Activated naive CD4-positive, alpha-beta T cell treated with anti-CD3 and anti-CD28 coated beads, Interleukin-2, amount 10 ng/mL, durations not matched to agents 7 days and 5 days (primary cell): ENCODE measurements at regions not wholly inside any gene's neighbourhood (a gene's known extent, or its start where the extent isn't known, plus 50 kb on each side); places are given as distances from the start of the nearest gene placed in this dataset.

Experiments
- CTCF ChIA-PET: fragments of 350-600 bp; sonication (Branson Sonifier 250); formaldehyde crosslinking; loops from one replicate; lab custom pipeline; 2021; ENCODE audit warnings: antibody characterized with exemption; lab: Charles Lee
- DNase-seq: peaks from one replicate; pipeline ENCODE4 v3.0.0-alpha.2; 2020
- H3K27ac Mint-ChIP-seq: one replicate; pipeline ENCODE4 v1.8.0; 2021; ENCODE audit warnings: mild to moderate bottlenecking, moderate library complexity, mixed read lengths
- H3K27me3 Mint-ChIP-seq: one replicate; pipeline ENCODE4 v1.8.0; 2021; ENCODE audit warnings: mild to moderate bottlenecking, mixed read lengths
- H3K36me3 Mint-ChIP-seq: one replicate; pipeline ENCODE4 v1.8.0; 2021; ENCODE audit warnings: mixed read lengths
- H3K4me1 Mint-ChIP-seq: one replicate; pipeline ENCODE4 v1.8.0; 2021; ENCODE audit warnings: mixed read lengths
- H3K4me3 Mint-ChIP-seq: one replicate; pipeline ENCODE4 v1.8.0; 2021; ENCODE audit warnings: mild to moderate bottlenecking, moderate library complexity, mixed read lengths
- H3K9me3 Mint-ChIP-seq: one replicate; pipeline ENCODE4 v1.8.0; 2021; ENCODE audit warnings: mixed read lengths

DNA sequence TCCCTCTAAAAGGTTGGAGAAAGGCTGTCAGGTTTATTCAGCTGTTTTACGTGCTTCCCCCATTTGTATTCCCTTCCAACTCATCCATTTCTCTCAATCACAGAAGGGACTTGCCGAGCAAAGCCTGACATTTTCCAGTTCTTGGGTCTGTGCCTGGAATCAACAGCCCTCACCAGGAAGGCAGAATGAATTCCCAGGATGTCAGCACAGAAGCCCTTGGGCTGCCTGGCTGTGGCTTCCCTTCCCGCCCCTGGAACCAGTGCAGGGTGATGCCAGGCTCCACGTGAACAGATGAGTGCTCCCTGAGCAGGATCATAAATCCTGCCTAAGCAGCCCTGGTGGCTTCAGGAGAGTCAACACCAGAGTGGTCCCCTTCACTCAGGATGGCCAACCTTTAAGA is 86.1 kb upstream of the CD83 start:
- Mint-ChIP-seq H3K27ac (no peak overlapping the region), H3K36me3 (no peaks in the 10 kb centered on the region), H3K4me1 (no peaks in the 10 kb centered on the region), H3K9me3 (no peaks in the 10 kb centered on the region), H3K27me3 (peaks cover 38% of the 10 kb centered on the region), H3K4me3 (no peak overlapping the region)
- CTCF ChIA-PET = interaction anchor here (1.3 kb wide), 1 partner anchor 15 kb away, joined by 5 read pairs; no protein-coding TSS in a partner anchor
- DNase-seq = no peak

GRCh38 chr6:14035071-14035847 is 82.3 kb upstream of the CD83 start:
- no peak overlapping the region for H3K27ac Mint-ChIP-seq
- no peak for DNase-seq
- no peaks in the 10 kb centered on the region for H3K36me3 Mint-ChIP-seq
- H3K27me3 Mint-ChIP-seq = peaks cover 33% of the 10 kb centered on the region
- no peaks in the 10 kb centered on the region for H3K4me1 Mint-ChIP-seq
- H3K4me3 Mint-ChIP-seq = no peak overlapping the region
- CTCF ChIA-PET = interaction anchor here (1.3 to 4.2 kb wide), 2 partner anchors 9 to 12 kb away, joined by 4 to 25 read pairs; no protein-coding TSS in a partner anchor
- H3K9me3 Mint-ChIP-seq = no peaks in the 10 kb centered on the region

- DNase-seq = no peak
- Mint-ChIP-seq H3K36me3 (no peaks in the 10 kb centered on the region), H3K27me3 (peaks cover 35% of the 10 kb centered on the region), H3K27ac (no peak overlapping the region), H3K9me3 (no peaks in the 10 kb centered on the region), H3K4me1 (no peaks in the 10 kb centered on the region), H3K4me3 (no peak overlapping the region)
- CTCF ChIA-PET = interaction anchor here (1.3 to 4.2 kb wide), 3 partner anchors 9 to 127 kb away, joined by 3 to 25 read pairs (median 4); no protein-coding TSS in a partner anchor
Measured at GRCh38 chr6:14035874-14036273, 81.7 kb upstream of the CD83 start.

GRCh38 chr6:14036911-14037310 is 80.7 kb upstream of the CD83 start:
- CTCF ChIA-PET = interaction anchor here (1.1 to 4.2 kb wide), 4 partner anchors 10 to 163 kb away, joined by 3 to 25 read pairs (median 4); no protein-coding TSS in a partner anchor
- no peaks in the 10 kb centered on the region for H3K9me3 Mint-ChIP-seq
- no peak overlapping the region for H3K4me3 Mint-ChIP-seq
- H3K27ac Mint-ChIP-seq = no peak overlapping the region
- H3K4me1 Mint-ChIP-seq = no peaks in the 10 kb centered on the region
- H3K36me3 Mint-ChIP-seq = no peaks in the 10 kb centered on the region
- peaks cover 30% of the 10 kb centered on the region for H3K27me3 Mint-ChIP-seq
- DNase-seq = no peak

- Mint-ChIP-seq H3K4me1 (no peaks in the 10 kb centered on the region), H3K27me3 (peaks cover 30% of the 10 kb centered on the region), H3K9me3 (no peaks in the 10 kb centered on the region), H3K4me3 (no peak overlapping the region), H3K36me3 (no peaks in the 10 kb centered on the region), H3K27ac (no peak overlapping the region)
- DNase-seq = no peak
- CTCF ChIA-PET = interaction anchor here (1.1 to 4.2 kb wide), 3 partner anchors 10 to 164 kb away, joined by 3 to 25 read pairs (median 4); no protein-coding TSS in a partner anchor
Measured at GRCh38 chr6:14037402-14038277, 79.9 kb upstream of the CD83 start.

DNA sequence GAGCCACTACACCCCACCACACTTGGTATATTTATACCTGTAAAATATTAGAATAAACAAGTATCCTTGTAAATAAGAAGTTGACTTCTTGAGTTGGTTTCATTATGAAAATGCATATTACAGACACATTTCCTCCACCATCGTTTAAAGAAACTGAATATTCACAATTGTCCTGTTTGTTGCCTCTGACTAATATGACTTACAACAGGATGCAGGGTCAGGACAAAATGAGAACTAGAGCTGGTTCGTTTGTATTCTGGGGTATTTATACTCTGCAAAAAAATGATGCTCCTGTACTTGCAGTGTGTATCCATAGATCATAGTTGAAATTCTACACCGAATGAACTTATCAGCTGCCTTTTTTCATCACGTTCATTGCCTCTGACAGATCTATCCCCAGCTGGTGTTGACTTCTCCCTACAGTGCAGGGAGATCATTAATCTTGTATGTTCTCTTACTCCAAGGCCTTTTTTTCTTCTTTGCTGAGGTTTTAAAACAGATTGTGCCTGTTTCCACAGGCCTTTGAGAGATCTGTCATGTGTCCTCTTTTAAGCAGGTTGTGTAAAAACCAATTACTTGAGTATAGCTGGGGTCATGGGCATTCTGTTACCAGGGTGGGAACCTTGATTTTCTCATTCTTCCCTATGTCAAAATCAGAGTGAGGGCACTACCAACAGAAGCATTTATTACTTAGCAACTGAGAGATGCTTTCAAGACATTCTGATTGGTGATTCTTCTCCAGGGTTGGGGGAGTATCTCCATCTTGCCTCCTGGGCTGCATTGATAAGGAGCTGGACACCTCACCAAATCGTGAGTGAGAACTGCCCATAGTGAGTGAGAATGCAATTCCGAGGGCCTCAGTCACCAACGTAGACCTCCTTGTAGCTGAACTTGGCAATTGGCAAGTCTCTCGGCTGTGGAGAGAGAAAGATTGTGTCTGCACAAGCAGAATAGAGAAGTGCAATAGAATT is 78.8 kb upstream of the CD83 start:
- Mint-ChIP-seq H3K9me3 (no peaks in the 10 kb centered on the region), H3K27ac (no peak overlapping the region), H3K4me3 (no peak overlapping the region), H3K36me3 (no peaks in the 10 kb centered on the region), H3K27me3 (peaks cover 22% of the 10 kb centered on the region), H3K4me1 (no peaks in the 10 kb centered on the region)
- CTCF ChIA-PET = interaction anchor here (1.5 to 4.2 kb wide), 4 partner anchors 9 to 243 kb away, joined by 3 to 25 read pairs (median 4); no protein-coding TSS in a partner anchor
- no peak for DNase-seq

DNA sequence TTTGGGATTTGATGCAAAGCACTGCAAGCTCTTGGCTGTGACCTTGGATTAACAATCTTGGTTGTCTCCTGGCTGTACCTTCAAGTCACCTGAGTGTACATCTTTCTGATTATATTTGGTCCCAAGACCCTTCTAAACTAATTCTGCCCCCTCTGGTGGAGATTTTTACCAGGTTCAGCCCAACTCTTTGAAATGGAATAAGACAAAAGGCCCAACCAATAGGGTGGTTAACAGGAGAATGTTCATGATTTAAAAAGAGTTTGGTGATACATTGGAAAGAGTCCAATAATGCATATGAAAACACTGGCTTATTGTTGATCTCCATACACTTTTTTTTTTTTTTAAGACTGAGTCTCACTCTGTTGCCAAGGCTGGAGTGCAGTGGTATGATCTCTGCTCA is 77.5 kb upstream of the CD83 start:
- CTCF ChIA-PET = interaction anchor here (0.9 to 1.7 kb wide), 3 partner anchors 24 to 244 kb away, joined by 3 to 6 read pairs (median 3); no protein-coding TSS in a partner anchor
- no peaks in the 10 kb centered on the region for H3K4me1 Mint-ChIP-seq
- no peak for DNase-seq
- H3K4me3 Mint-ChIP-seq = no peak overlapping the region
- H3K27ac Mint-ChIP-seq = no peak overlapping the region
- H3K27me3 Mint-ChIP-seq = peaks cover 17% of the 10 kb centered on the region
- H3K36me3 Mint-ChIP-seq = no peaks in the 10 kb centered on the region
- H3K9me3 Mint-ChIP-seq = no peaks in the 10 kb centered on the region

DNA sequence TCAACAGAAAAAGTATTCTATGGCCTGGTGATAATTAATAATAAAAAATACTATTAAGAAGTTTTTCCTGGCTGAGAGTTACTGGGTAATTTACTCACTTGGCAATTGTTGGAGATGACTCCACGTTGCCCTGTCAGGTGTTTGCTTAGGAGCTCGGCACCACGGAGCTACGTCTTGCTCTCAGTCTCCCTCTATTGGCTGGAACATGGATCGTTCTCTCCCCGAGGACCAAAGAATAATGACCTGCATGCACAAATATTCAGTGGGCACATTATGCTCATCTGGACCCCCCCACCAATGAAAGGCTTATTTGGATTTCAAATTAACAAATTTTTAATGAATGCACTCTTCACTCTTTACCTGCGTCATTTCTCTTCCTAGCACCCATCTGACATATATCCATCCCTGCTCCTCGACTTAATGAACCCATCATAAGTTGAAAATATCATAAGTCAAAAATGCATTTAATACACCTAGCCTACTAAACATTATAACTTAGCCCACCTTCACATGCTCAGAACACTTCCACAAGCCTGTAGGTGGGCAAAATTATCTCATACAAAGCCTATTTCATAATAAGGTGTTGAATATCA is 71.0 kb upstream of the CD83 start:
- Mint-ChIP-seq H3K9me3 (no peaks in the 10 kb centered on the region), H3K36me3 (no peaks in the 10 kb centered on the region), H3K27ac (no peak overlapping the region), H3K27me3 (peaks cover 30% of the 10 kb centered on the region), H3K4me3 (no peak overlapping the region), H3K4me1 (no peaks in the 10 kb centered on the region)
- CTCF ChIA-PET = interaction anchor here (0.8 to 6.6 kb wide), 12 partner anchors 8 to 255 kb away, joined by 3 to 75 read pairs (median 5); no protein-coding TSS in a partner anchor
- DNase-seq = peak; percentile 58

GRCh38 chr6:14047151-14047740 is 70.3 kb upstream of the CD83 start:
- Mint-ChIP-seq H3K9me3 (no peaks in the 10 kb centered on the region), H3K27me3 (peaks cover 30% of the 10 kb centered on the region), H3K27ac (no peak overlapping the region), H3K4me1 (no peaks in the 10 kb centered on the region), H3K4me3 (no peak overlapping the region), H3K36me3 (no peaks in the 10 kb centered on the region)
- CTCF ChIA-PET = interaction anchor here (0.6 to 6.6 kb wide), 9 partner anchors 10 to 253 kb away, joined by 3 to 75 read pairs (median 5); no protein-coding TSS in a partner anchor
- no peak for DNase-seq

GRCh38 chr6:14048837-14049236 is 68.7 kb upstream of the CD83 start:
- Mint-ChIP-seq H3K4me1 (no peaks in the 10 kb centered on the region), H3K4me3 (no peak overlapping the region), H3K36me3 (no peaks in the 10 kb centered on the region), H3K9me3 (no peaks in the 10 kb centered on the region), H3K27me3 (peaks cover 30% of the 10 kb centered on the region), H3K27ac (no peak overlapping the region)
- DNase-seq = no peak
- CTCF ChIA-PET = interaction anchor here (1.5 to 6.6 kb wide), 3 partner anchors 12 to 17 kb away, joined by 3 to 75 read pairs (median 25); no protein-coding TSS in a partner anchor

DNA sequence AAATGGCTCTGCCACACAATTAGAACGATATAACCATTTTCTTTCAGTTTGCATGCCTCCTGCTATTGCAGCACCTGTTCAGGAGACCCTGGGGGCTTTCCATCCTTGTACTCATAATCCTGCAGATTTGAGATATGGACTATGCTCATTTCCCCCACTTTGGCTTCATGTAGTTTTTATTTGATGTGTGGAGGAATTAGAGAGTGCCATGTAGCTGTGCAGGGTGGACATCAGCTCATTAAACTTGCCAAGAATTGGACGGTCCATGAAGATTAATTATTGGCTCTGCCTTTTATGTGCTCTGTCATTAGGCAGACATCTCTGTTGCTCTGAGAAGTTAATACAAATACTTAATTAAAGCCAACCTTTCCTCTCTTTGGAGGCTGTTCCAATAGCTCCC is 66.2 kb upstream of the CD83 start:
- CTCF ChIA-PET = interaction anchor here (1.8 kb wide), 1 partner anchor 15 kb away, joined by 6 read pairs; no protein-coding TSS in a partner anchor
- Mint-ChIP-seq H3K9me3 (no peaks in the 10 kb centered on the region), H3K36me3 (no peaks in the 10 kb centered on the region), H3K27me3 (peaks cover 21% of the 10 kb centered on the region), H3K4me3 (no peak overlapping the region), H3K27ac (no peak overlapping the region), H3K4me1 (no peaks in the 10 kb centered on the region)
- no peak for DNase-seq

GRCh38 chr6:14053811-14054210 is 63.8 kb upstream of the CD83 start:
- Mint-ChIP-seq H3K36me3 (no peaks in the 10 kb centered on the region), H3K4me3 (no peak overlapping the region), H3K9me3 (no peaks in the 10 kb centered on the region), H3K4me1 (no peaks in the 10 kb centered on the region), H3K27me3 (peaks cover 24% of the 10 kb centered on the region), H3K27ac (no peak overlapping the region)
- CTCF ChIA-PET = interaction anchor here (1.0 kb wide), 1 partner anchor 13 kb away, joined by 3 read pairs; no protein-coding TSS in a partner anchor
- DNase-seq = no peak
